DND-41 (cell line): ENCODE measurements at regions not wholly inside any gene's neighbourhood (a gene's known extent, or its start where the extent isn't known, plus 50 kb on each side); places are given as distances from the start of the nearest gene placed in this dataset.

Source experiments
- ATAC-seq: fragments of 200-7000 bp; cut with Tn5 transposase; 3 replicates; pipeline ENCODE4 v1.9.1; 2021; ENCODE audit warnings: low read depth; ENCODE audit not compliant: insufficient read depth
- DNase-seq: peaks from one replicate; pipeline ENCODE4 v3.0.0-alpha.2; 2020
- H2AFZ ChIP-seq: 2 replicates; pipeline ENCODE4 v1.6.0; 2012; ENCODE audit warnings: low read depth, low read length
- H3K27ac ChIP-seq: 2 replicates; pipeline ENCODE4 v1.5.1; 2012; ENCODE audit warnings: low read length, inconsistent platforms
- H3K27me3 ChIP-seq: fragments of 200-600 bp; sonication (generic); 2 replicates; pipeline ENCODE4 v1.6.0; 2012; ENCODE audit warnings: low read length, mild to moderate bottlenecking, inconsistent platforms; ENCODE audit not compliant: insufficient read depth, poor library complexity
- H3K36me3 ChIP-seq: 2 replicates; pipeline ENCODE4 v1.5.1; 2012; ENCODE audit warnings: low read length, inconsistent platforms; ENCODE audit not compliant: insufficient read depth
- H3K4me1 ChIP-seq: 2 replicates; pipeline ENCODE4 v1.5.1; 2012; ENCODE audit warnings: mild to moderate bottlenecking, low read length; ENCODE audit not compliant: insufficient read depth
- H3K4me2 ChIP-seq: 2 replicates; pipeline ENCODE4 v1.6.0; 2012; ENCODE audit warnings: mild to moderate bottlenecking, moderate library complexity, low read length, inconsistent platforms; ENCODE audit not compliant: insufficient read depth
- H3K4me3 ChIP-seq, 2 experiments: fragments of 200-600 bp in 1 of 2; shearing (Covaris generic) in 1 of 2; 2 replicates each; pipeline ENCODE4 v1.5.1; 2012 to 2016; ENCODE audit warnings: inconsistent platforms in 2 of 2, low read length in 2 of 2, mild to moderate bottlenecking in 2 of 2, low read depth in 1 of 2, moderate library complexity in 1 of 2
- H3K79me2 ChIP-seq: 2 replicates; pipeline ENCODE4 v1.6.0; 2012; ENCODE audit warnings: low read length, inconsistent platforms; ENCODE audit not compliant: insufficient read depth
- H3K9ac ChIP-seq: 2 replicates; pipeline ENCODE4 v1.6.0; 2012; ENCODE audit warnings: low read depth, mild to moderate bottlenecking, inconsistent platforms, low read length, moderate library complexity
- H3K9me3 ChIP-seq: 2 replicates; pipeline ENCODE4 v1.5.1; 2012; ENCODE audit warnings: low read length, moderate library complexity, mild to moderate bottlenecking, inconsistent platforms; ENCODE audit not compliant: insufficient read depth, severe bottlenecking
- H4K20me1 ChIP-seq: 2 replicates; pipeline ENCODE4 v1.6.0; 2012; ENCODE audit warnings: low read length; ENCODE audit not compliant: insufficient read depth
- CTCF ChIP-seq: IDR thresholded peaks from 2 replicates; pipeline ENCODE4 v1.5.1; 2012; ENCODE audit warnings: borderline replicate concordance, low read length, moderate library complexity, mild to moderate bottlenecking; ENCODE audit not compliant: poor library complexity, severe bottlenecking; ENCODE audit errors: extremely low read depth
- EZH2 ChIP-seq: IDR thresholded peaks from 3 replicates; pipeline ENCODE4 v1.6.1; 2012; ENCODE audit warnings: borderline replicate concordance, low read depth, mild to moderate bottlenecking, moderate library complexity, low read length, inconsistent platforms; ENCODE audit not compliant: severe bottlenecking

DNA sequence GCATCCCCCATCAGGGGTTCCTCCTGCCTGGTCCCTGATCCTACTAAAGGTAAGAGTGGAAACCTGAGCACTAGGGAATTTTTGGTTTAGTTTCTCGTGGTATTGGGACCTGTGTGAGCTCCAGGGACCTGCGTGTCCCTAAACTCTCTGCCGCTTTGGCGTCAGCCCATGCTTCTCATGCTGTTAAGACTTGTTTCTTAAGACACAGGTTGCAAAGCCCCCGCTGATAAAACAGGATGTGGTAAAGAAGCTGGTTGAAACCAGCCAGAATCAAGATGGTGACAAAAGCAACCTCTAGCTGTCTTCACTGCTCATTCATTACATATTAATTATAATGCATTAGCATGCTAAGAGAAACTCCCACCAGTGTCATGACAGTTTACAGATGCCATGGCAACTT is 64.6 kb downstream of the LYZL4 start:
- peak; percentile 70 for ATAC-seq
- H3K4me2 ChIP-seq = no peak overlapping the region
- no peaks in the 10 kb centered on the region for H3K4me1 ChIP-seq
- no peaks in the 10 kb centered on the region for H3K79me2 ChIP-seq
- no peaks in the 10 kb centered on the region for H3K9me3 ChIP-seq
- DNase-seq = peak; percentile 23
- H4K20me1 ChIP-seq = no peaks in the 10 kb centered on the region
- no peak overlapping the region for H3K9ac ChIP-seq
- H3K36me3 ChIP-seq = no peaks in the 10 kb centered on the region
- no peak overlapping the region for H2AFZ ChIP-seq
- no peak overlapping the region for H3K27ac ChIP-seq
- no peaks in the 10 kb centered on the region for H3K27me3 ChIP-seq
- H3K4me3 ChIP-seq = no peak overlapping the region
- TF ChIP-seq CTCF (no peak), EZH2 (no peak)

DNA sequence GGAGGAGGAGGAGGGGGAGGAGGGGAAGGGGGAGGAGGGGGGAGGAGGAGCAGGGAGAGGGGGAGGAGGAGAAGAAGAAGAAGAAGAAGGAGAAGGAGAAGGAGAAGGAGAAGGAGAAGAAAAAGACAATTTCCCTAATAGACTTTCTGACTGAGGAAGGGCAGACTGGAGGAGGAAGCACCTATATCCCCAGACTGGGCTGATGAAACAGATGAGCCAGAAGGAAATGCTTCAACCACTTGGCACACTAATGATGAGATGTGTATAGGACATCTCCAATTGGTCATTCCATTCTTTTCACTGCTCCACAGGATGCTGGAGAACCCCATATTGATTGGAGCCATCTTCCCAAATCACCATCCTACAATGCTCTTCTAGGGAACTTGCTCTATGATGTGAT is 69.9 kb downstream of the LYZL4 start:
- Histone ChIP-seq H4K20me1 (no peaks in the 10 kb centered on the region), H3K4me3 (no peak overlapping the region), H2AFZ (no peak overlapping the region), H3K79me2 (no peaks in the 10 kb centered on the region), H3K4me1 (no peaks in the 10 kb centered on the region), H3K4me2 (no peak overlapping the region), H3K9me3 (no peaks in the 10 kb centered on the region), H3K9ac (no peak overlapping the region), H3K27ac (no peak overlapping the region), H3K36me3 (no peaks in the 10 kb centered on the region), H3K27me3 (no peaks in the 10 kb centered on the region)
- TF ChIP-seq EZH2 (no peak), CTCF (no peak)
- ATAC-seq (no peak), DNase-seq (no peak)

DNA sequence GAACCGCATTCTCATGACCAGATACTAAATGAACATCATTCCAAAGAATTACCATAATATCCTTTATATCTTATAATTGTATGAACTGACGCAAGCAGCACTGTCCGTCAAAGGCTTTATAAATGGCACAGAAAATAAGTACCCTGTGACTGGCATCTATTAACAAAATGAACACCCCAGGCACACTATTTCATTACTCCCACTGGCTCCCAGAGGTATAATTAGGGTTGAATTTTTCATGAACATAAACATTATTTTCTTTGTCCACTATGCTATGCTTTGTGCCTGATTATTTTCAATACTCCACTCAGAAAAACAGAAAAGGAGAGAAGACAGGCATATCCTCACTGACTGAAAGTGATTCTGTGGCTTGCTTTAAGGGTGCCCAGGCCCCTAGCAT is 71.1 kb downstream of the LYZL4 start:
- H3K27me3 ChIP-seq = no peaks in the 10 kb centered on the region
- H3K27ac ChIP-seq = no peak overlapping the region
- no peaks in the 10 kb centered on the region for H3K79me2 ChIP-seq
- no peak overlapping the region for H3K4me3 ChIP-seq
- no peaks in the 10 kb centered on the region for H3K4me1 ChIP-seq
- ATAC-seq (no peak), DNase-seq (no peak)
- no peak overlapping the region for H3K9ac ChIP-seq
- H2AFZ ChIP-seq = no peak overlapping the region
- H4K20me1 ChIP-seq = no peaks in the 10 kb centered on the region
- H3K4me2 ChIP-seq = no peak overlapping the region
- no peaks in the 10 kb centered on the region for H3K9me3 ChIP-seq
- H3K36me3 ChIP-seq = no peaks in the 10 kb centered on the region
- TF ChIP-seq CTCF = no peak
- TF ChIP-seq EZH2 = no peak

DNA sequence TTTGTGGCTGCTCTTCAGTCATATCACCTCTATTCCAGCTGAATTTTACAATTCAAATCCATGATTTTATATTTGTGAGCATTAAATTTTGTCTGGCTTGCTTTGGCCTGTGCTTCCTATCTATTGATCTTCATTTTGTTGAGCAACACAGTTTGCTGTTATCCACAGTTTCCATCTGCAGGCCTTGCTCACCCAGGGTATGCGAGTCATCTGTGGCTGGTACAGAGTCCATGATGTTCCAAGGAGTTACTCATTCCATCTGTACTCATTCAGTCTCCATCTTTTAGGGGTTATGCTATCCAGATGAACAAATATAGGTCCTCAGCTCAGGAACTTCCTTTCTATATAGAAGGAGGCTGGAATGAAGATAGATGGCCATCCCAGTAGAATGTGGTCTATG is 70.1 kb upstream of the CCK start:
- H3K27me3 ChIP-seq = no peaks in the 10 kb centered on the region
- no peak for TF ChIP-seq EZH2
- TF ChIP-seq CTCF = no peak
- no peak overlapping the region for H2AFZ ChIP-seq
- no peak overlapping the region for H3K27ac ChIP-seq
- H3K79me2 ChIP-seq = no peaks in the 10 kb centered on the region
- no peaks in the 10 kb centered on the region for H3K36me3 ChIP-seq
- no peaks in the 10 kb centered on the region for H3K9me3 ChIP-seq
- H3K9ac ChIP-seq = no peak overlapping the region
- no peaks in the 10 kb centered on the region for H3K4me1 ChIP-seq
- ATAC-seq = no peak
- no peaks in the 10 kb centered on the region for H4K20me1 ChIP-seq
- no peak overlapping the region for H3K4me2 ChIP-seq
- DNase-seq = no peak
- no peak overlapping the region for H3K4me3 ChIP-seq
